HUES48 (cell line): ENCODE measurements at regions not wholly inside any gene's neighbourhood (a gene's known extent, or its start where the extent isn't known, plus 50 kb on each side); places are given as distances from the start of the nearest gene placed in this dataset.
A peak's percentile ranks its signal among the peaks of the same experiment; 100 is the strongest.

Experiments used
- H3K27ac ChIP-seq: one replicate; pipeline ENCODE4 v1.7.0; 2013; ENCODE audit warnings: low read depth, low read length, inconsistent platforms
- H3K27me3 ChIP-seq: 2 replicates; pipeline ENCODE4 v1.6.1; 2013; ENCODE audit warnings: mild to moderate bottlenecking, low read length; ENCODE audit not compliant: control insufficient read depth, insufficient read depth
- H3K36me3 ChIP-seq: 2 replicates; pipeline ENCODE4 v1.6.1; 2013; ENCODE audit warnings: low read length; ENCODE audit not compliant: control insufficient read depth, insufficient read depth
- H3K4me1 ChIP-seq: 2 replicates; pipeline ENCODE4 v1.6.1; 2013; ENCODE audit warnings: mild to moderate bottlenecking, low read length; ENCODE audit not compliant: control insufficient read depth, insufficient read depth
- H3K4me3 ChIP-seq: 2 replicates; pipeline ENCODE4 v1.5.1; 2013; ENCODE audit warnings: mild to moderate bottlenecking, low read depth, low read length
- H3K9ac ChIP-seq: 2 replicates; pipeline ENCODE4 v1.6.1; 2013; ENCODE audit warnings: mild to moderate bottlenecking, low read depth, low read length, moderate library complexity
- H3K9me3 ChIP-seq: 2 replicates; pipeline ENCODE4 v1.6.1; 2013; ENCODE audit warnings: low read length; ENCODE audit not compliant: control insufficient read depth, insufficient read depth

GRCh38 chr6:14824060-14824459 is 421.8 kb upstream of the JARID2 start:
- no peak overlapping the region for H3K9ac ChIP-seq
- H3K4me3 ChIP-seq, result no peak overlapping the region
- H3K27me3 ChIP-seq, result no peaks in the 10 kb centered on the region
- H3K9me3 ChIP-seq, result no peaks in the 10 kb centered on the region
- peaks cover 23% of the 10 kb centered on the region for H3K4me1 ChIP-seq
- peak overlapping the region; percentile 77 for H3K27ac ChIP-seq
- H3K36me3 ChIP-seq, result no peaks in the 10 kb centered on the region

- Histone ChIP-seq H3K27ac (peak overlapping the region; percentile 77), H3K36me3 (no peaks in the 10 kb centered on the region), H3K4me3 (no peak overlapping the region), H3K4me1 (peaks cover 23% of the 10 kb centered on the region), H3K27me3 (no peaks in the 10 kb centered on the region), H3K9me3 (no peaks in the 10 kb centered on the region), H3K9ac (no peak overlapping the region)
Measured at GRCh38 chr6:14824484-14825275, 421.2 kb upstream of the JARID2 start.

DNA sequence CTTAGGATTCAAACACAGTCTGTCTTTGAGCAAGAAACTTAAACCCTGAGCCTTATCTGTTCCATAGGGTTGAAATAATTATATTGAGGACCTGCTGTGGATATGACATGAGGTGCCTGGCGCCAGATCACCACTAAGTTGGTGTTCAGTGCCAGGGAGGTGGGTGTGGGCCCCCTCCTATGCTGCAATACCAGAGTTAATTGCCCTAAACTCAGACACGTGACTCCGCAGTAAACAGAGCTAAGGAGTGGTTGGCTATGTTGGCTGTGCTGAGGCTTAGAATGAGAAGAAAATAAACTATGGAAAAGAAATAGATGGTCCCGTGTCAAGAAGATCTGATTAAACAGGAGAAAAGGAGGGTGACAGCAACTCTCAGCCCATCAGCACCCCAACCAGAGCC is 419.4 kb upstream of the JARID2 start:
- H3K4me3 ChIP-seq, result no peak overlapping the region
- H3K4me1 ChIP-seq, result peaks cover 26% of the 10 kb centered on the region
- H3K9me3 ChIP-seq, result no peaks in the 10 kb centered on the region
- H3K27ac ChIP-seq, result no peak overlapping the region
- H3K9ac ChIP-seq, result no peak overlapping the region
- H3K36me3 ChIP-seq, result no peaks in the 10 kb centered on the region
- H3K27me3 ChIP-seq, result peaks cover 2% of the 10 kb centered on the region; the same call in 1 of the 2 replicates

DNA sequence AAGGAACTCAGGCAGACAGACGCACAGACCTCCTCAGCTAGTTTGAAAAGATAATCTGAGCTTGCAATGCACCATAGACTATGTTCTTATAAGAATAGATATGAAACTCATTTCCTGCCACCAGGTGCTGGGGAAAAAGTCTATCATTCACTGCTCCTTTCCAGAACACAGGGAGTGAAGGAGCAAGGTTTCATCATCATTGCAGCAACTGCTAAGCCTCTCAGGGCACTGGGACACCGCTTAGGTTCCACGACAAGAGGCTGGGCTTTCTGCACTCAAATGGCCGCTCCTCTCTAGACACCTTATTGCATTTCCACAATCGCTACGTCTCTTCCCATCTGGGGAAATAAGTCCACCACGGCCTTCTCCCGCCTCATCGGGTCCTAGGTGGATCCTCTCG is 418.5 kb upstream of the JARID2 start:
- no peaks in the 10 kb centered on the region for H3K36me3 ChIP-seq
- H3K27me3 ChIP-seq, result peaks cover 2% of the 10 kb centered on the region; the same call in 1 of the 2 replicates
- no peaks in the 10 kb centered on the region for H3K9me3 ChIP-seq
- no peak overlapping the region for H3K4me3 ChIP-seq
- no peak overlapping the region for H3K9ac ChIP-seq
- H3K4me1 ChIP-seq, result peaks cover 31% of the 10 kb centered on the region
- no peak overlapping the region for H3K27ac ChIP-seq

GRCh38 chr6:14828201-14828611 is 417.7 kb upstream of the JARID2 start:
- no peaks in the 10 kb centered on the region for H3K36me3 ChIP-seq
- H3K9me3 ChIP-seq, result no peaks in the 10 kb centered on the region
- peaks cover 33% of the 10 kb centered on the region for H3K4me1 ChIP-seq
- no peak overlapping the region for H3K4me3 ChIP-seq
- H3K27ac ChIP-seq, result no peak overlapping the region
- no peak overlapping the region for H3K9ac ChIP-seq
- peaks cover 2% of the 10 kb centered on the region; the same call in 1 of the 2 replicates for H3K27me3 ChIP-seq

DNA sequence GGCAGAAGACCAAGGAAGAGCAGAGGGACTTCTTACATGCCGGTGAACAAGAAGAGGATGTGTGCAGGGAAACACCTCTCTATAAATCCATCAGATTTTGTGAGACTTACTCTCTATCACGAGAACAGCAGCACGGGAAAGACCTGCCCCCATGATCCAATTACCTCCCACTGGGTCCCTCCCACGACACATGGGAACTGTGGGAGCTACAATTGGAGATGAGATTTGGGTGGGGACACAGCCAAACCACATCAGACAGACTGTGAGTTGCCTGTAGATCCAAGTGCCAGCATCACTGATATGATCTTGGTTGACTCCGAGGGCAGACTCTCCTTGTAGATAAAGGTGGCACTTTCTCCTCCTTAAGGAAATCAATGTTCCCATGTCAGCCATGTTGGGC is 414.8 kb upstream of the JARID2 start:
- no peaks in the 10 kb centered on the region for H3K36me3 ChIP-seq
- peak overlapping the region; percentile 52 for H3K27ac ChIP-seq
- no peak overlapping the region for H3K4me3 ChIP-seq
- peaks cover 14% of the 10 kb centered on the region for H3K4me1 ChIP-seq
- no peaks in the 10 kb centered on the region for H3K9me3 ChIP-seq
- H3K27me3 ChIP-seq, result peaks cover 2% of the 10 kb centered on the region; the same call in 1 of the 2 replicates
- no peak overlapping the region for H3K9ac ChIP-seq

DNA sequence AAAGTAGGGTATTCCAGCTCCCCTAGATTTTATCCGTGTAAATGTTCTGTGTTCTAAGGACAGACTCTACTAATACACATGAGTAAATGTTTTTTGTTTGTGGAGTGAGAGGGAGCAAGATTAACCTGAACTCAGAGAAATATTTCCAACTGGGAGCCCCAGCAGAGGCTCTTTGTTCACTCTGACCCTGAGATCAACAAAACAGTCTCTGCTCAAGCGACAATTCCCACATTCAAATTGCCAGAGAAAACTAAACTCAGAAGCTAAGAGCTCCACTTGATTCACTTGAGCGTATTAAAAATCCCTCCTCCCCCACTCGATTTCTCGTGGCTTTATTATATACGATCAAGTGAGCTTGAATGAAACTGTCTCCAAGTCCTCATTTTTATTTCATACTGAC is 413.9 kb upstream of the JARID2 start:
- Histone ChIP-seq H3K27me3 (peaks cover 2% of the 10 kb centered on the region; the same call in 1 of the 2 replicates), H3K9me3 (no peaks in the 10 kb centered on the region), H3K36me3 (no peaks in the 10 kb centered on the region), H3K4me3 (no peak overlapping the region), H3K9ac (no peak overlapping the region), H3K4me1 (peaks cover 14% of the 10 kb centered on the region), H3K27ac (peak overlapping the region; percentile 52)

- Histone ChIP-seq H3K4me3 (no peak overlapping the region), H3K4me1 (peaks cover 14% of the 10 kb centered on the region), H3K27me3 (peaks cover 2% of the 10 kb centered on the region; the same call in 1 of the 2 replicates), H3K27ac (peak overlapping the region; percentile 52), H3K36me3 (no peaks in the 10 kb centered on the region), H3K9ac (no peak overlapping the region), H3K9me3 (no peaks in the 10 kb centered on the region)
Measured at GRCh38 chr6:14832427-14832826, 413.4 kb upstream of the JARID2 start.

GRCh38 chr6:14834851-14835530 is 410.9 kb upstream of the JARID2 start:
- Histone ChIP-seq H3K9ac (no peak overlapping the region), H3K9me3 (no peaks in the 10 kb centered on the region), H3K27ac (no peak overlapping the region), H3K27me3 (peaks cover 2% of the 10 kb centered on the region; the same call in 1 of the 2 replicates), H3K36me3 (no peaks in the 10 kb centered on the region), H3K4me3 (no peak overlapping the region), H3K4me1 (peaks cover 26% of the 10 kb centered on the region)

- H3K9me3 ChIP-seq, result no peaks in the 10 kb centered on the region
- no peak overlapping the region for H3K4me3 ChIP-seq
- H3K36me3 ChIP-seq, result no peaks in the 10 kb centered on the region
- no peaks in the 10 kb centered on the region for H3K27me3 ChIP-seq
- H3K9ac ChIP-seq, result no peak overlapping the region
- peaks cover 13% of the 10 kb centered on the region for H3K4me1 ChIP-seq
- H3K27ac ChIP-seq, result no peak overlapping the region
Measured at GRCh38 chr6:14837435-14837834, 408.4 kb upstream of the JARID2 start.

GRCh38 chr6:14838133-14838583 is 407.7 kb upstream of the JARID2 start:
- Histone ChIP-seq H3K27ac (no peak overlapping the region), H3K4me3 (no peak overlapping the region), H3K36me3 (no peaks in the 10 kb centered on the region), H3K9ac (no peak overlapping the region), H3K27me3 (no peaks in the 10 kb centered on the region), H3K9me3 (no peaks in the 10 kb centered on the region), H3K4me1 (peaks cover 12% of the 10 kb centered on the region; the same call in 1 of the 2 replicates)
